ENCODE measurements at regions not wholly inside any gene's neighbourhood (a gene's known extent, or its start where the extent isn't known, plus 50 kb on each side); places are given as distances from the start of the nearest gene placed in this dataset.

DNA sequence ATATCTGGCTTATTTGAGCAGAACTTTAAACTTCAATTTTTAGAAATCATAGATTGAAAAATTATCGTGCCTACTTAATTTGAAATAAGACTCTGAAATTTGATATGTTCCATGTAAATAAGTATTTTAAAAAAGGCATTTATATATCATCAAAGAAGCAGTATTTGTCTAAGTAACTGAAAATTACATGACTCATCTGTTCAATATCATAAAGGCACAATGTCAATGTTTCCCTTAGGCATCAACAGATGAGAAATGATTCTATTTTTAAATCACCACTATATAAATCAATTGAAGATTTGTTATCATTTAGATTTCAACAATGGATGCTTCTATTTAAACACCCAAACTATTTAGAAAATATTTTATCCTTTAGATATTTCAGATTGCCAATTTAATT, 142.9 kb upstream of the POU5F2 start:
- Mint-ChIP-seq H3K27me3 (no peaks in the 10 kb centered on the region), H3K4me3 (no peak overlapping the region), H3K9me3 (no peaks in the 10 kb centered on the region), H3K27ac (no peak overlapping the region), H3K4me1 (ENCODE audit: unreplicated experiment) (peaks cover 27% of the 10 kb centered on the region), H3K36me3 (no peaks in the 10 kb centered on the region)
- no peak for TF ChIP-seq CTCF (conservative IDR thresholded peaks at IDR 0.05)
- no peak for DNase-seq (ENCODE audit: extremely low spot score, unreplicated experiment)

- H3K27ac Mint-ChIP-seq, result no peak overlapping the region
- H3K4me1 Mint-ChIP-seq (ENCODE audit: unreplicated experiment), result peaks cover 27% of the 10 kb centered on the region
- H3K27me3 Mint-ChIP-seq, result no peaks in the 10 kb centered on the region
- no peak overlapping the region for H3K4me3 Mint-ChIP-seq
- H3K36me3 Mint-ChIP-seq, result no peaks in the 10 kb centered on the region
- TF ChIP-seq CTCF (conservative IDR thresholded peaks at IDR 0.05), result no peak
- DNase-seq (ENCODE audit: extremely low spot score, unreplicated experiment), result no peak
- no peaks in the 10 kb centered on the region for H3K9me3 Mint-ChIP-seq
These were observed 142.1 kb upstream of the POU5F2 start for GRCh38 chr5:93883459-93883858.

DNA sequence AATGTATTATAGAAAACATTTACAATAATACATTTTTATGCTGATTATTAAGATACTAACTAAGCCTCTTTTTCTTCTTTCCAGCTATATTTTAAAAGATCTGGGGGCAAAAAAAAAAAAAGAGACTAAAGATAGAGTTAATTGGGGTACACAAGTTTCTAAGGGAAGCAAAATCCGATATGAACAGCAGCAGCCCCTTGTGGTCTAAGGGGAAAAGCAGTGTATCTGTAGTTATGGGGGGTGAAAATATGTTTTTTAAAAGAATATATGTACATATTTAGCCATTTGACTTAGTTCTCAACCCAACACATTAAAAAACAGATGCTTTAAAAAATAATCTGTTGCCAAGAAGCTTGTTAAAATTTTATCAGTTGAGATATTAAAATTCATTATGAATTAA, 134.3 kb upstream of the POU5F2 start:
- H3K27me3 Mint-ChIP-seq, result no peaks in the 10 kb centered on the region
- no peaks in the 10 kb centered on the region for H3K36me3 Mint-ChIP-seq
- H3K4me1 Mint-ChIP-seq (ENCODE audit: unreplicated experiment), result no peaks in the 10 kb centered on the region
- no peak overlapping the region for H3K4me3 Mint-ChIP-seq
- TF ChIP-seq CTCF (conservative IDR thresholded peaks at IDR 0.05), result peak; percentile 66
- no peaks in the 10 kb centered on the region for H3K9me3 Mint-ChIP-seq
- H3K27ac Mint-ChIP-seq, result no peak overlapping the region
- DNase-seq (ENCODE audit: extremely low spot score, unreplicated experiment), result no peak

DNA sequence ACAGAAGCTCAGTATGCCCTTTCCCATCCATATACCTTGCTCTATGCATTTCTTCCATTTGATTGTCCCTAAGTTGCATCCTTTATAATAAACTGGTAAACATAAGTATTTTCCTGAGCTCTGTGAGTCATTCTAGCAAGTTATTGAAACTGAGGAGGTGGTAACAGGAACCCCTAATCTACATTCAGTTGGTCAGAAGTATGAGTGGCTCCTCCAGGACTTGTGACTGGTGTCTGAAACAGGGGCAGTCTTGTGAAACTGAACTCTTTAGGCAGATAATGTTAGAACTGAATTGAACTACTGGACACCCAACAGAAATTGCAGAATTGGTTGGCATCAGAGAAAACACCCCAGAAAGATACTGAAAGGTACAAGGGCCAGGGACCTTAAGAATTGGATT, 133.1 kb upstream of the POU5F2 start:
- no peak for TF ChIP-seq CTCF (conservative IDR thresholded peaks at IDR 0.05)
- DNase-seq (ENCODE audit: extremely low spot score, unreplicated experiment), result no peak
- H3K36me3 Mint-ChIP-seq, result no peaks in the 10 kb centered on the region
- H3K27me3 Mint-ChIP-seq, result no peaks in the 10 kb centered on the region
- H3K27ac Mint-ChIP-seq, result no peak overlapping the region
- H3K9me3 Mint-ChIP-seq, result no peaks in the 10 kb centered on the region
- no peak overlapping the region for H3K4me3 Mint-ChIP-seq
- no peaks in the 10 kb centered on the region for H3K4me1 Mint-ChIP-seq (ENCODE audit: unreplicated experiment)

- Mint-ChIP-seq H3K4me3 (no peak overlapping the region), H3K27ac (no peak overlapping the region), H3K36me3 (no peaks in the 10 kb centered on the region), H3K9me3 (no peaks in the 10 kb centered on the region), H3K27me3 (no peaks in the 10 kb centered on the region), H3K4me1 (ENCODE audit: unreplicated experiment) (no peaks in the 10 kb centered on the region)
- DNase-seq (ENCODE audit: extremely low spot score, unreplicated experiment), result no peak
- TF ChIP-seq CTCF (conservative IDR thresholded peaks at IDR 0.05), result no peak
These were observed 132.7 kb upstream of the POU5F2 start for GRCh38 chr5:93874080-93874479.

GRCh38 chr5:93873211-93873736, 131.9 kb upstream of the POU5F2 start:
- no peak for DNase-seq (ENCODE audit: extremely low spot score, unreplicated experiment)

More at GRCh38 chr5:93873211-93873736, 131.9 kb upstream of the POU5F2 start:
- Mint-ChIP-seq H3K4me3 (no peak overlapping the region), H3K4me1 (ENCODE audit: unreplicated experiment) (no peaks in the 10 kb centered on the region), H3K27me3 (no peaks in the 10 kb centered on the region), H3K27ac (no peak overlapping the region), H3K9me3 (no peaks in the 10 kb centered on the region), H3K36me3 (no peaks in the 10 kb centered on the region)
- no peak for TF ChIP-seq CTCF (conservative IDR thresholded peaks at IDR 0.05)
